ENCODE measurements at regions not wholly inside any gene's neighbourhood (a gene's known extent, or its start where the extent isn't known, plus 50 kb on each side); places are given as distances from the start of the nearest gene placed in this dataset.

GRCh38 chr4:146577111-146577510 is 55.4 kb upstream of the SLC10A7 start:
- DNase-seq (ENCODE audit: low read depth in 2 of 2): peak in 1 of 2 donors; percentile 48

DNA sequence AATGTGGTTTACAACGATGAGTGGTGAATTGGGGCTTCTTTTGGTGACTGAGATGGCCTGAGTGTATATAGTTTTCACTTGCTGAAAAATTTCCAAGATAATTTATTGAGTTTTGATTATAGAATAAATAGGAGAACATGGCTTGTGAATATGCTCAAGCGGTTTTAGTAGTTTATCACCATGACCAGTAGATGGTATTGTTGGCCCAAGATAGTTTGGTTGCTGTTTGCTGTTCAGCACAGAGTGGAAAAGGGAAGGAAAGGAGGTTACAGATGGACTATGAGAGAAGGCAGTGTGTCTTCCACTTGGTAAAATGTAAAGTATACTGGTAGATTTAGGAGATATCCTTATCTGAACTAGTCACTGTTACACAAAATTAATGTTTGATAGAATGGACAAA is 55.8 kb upstream of the POU4F2 start:
- no peak for DNase-seq (ENCODE audit: low read depth in 2 of 2)

- no peak for DNase-seq (ENCODE audit: low read depth in 2 of 2)
Measured at GRCh38 chr4:146585761-146586333, 52.8 kb upstream of the POU4F2 start.

Measured in lung microvascular endothelial cell (primary cell).